ENCODE measurements at regions not wholly inside any gene's neighbourhood (a gene's known extent, or its start where the extent isn't known, plus 50 kb on each side); places are given as distances from the start of the nearest gene placed in this dataset.

- Histone ChIP-seq H3K27me3 (ENCODE audit: control insufficient read depth, insufficient read depth, low read length) (no peaks in the 10 kb centered on the region), H3K4me3 (ENCODE audit: low read depth, low read length) (no peak overlapping the region), H3K36me3 (ENCODE audit: control insufficient read depth, insufficient read depth, low read length) (no peaks in the 10 kb centered on the region)
- DNase-seq (ENCODE audit: low read depth) (no peak), FAIRE-seq (no peak)
- no peak for TF ChIP-seq CTCF (IDR thresholded peaks at IDR 0.05; ENCODE audit: insufficient read depth, low read length, severe bottlenecking)
Measured at GRCh38 chr4:173943547-173943946, 339.9 kb downstream of the FBXO8 start.

- no peak for DNase-seq (ENCODE audit: low read depth)
- H3K36me3 ChIP-seq (ENCODE audit: control insufficient read depth, insufficient read depth, low read length), result no peaks in the 10 kb centered on the region
- FAIRE-seq, result no peak
- no peaks in the 10 kb centered on the region for H3K27me3 ChIP-seq (ENCODE audit: control insufficient read depth, insufficient read depth, low read length)
- H3K4me3 ChIP-seq (ENCODE audit: low read depth, low read length), result no peak overlapping the region
- no peak for TF ChIP-seq CTCF (IDR thresholded peaks at IDR 0.05; ENCODE audit: insufficient read depth, low read length, severe bottlenecking)
Measured at GRCh38 chr4:173940146-173940545, 343.3 kb downstream of the FBXO8 start.

- no peak for TF ChIP-seq CTCF (IDR thresholded peaks at IDR 0.05; ENCODE audit: insufficient read depth, low read length, severe bottlenecking)
- H3K27me3 ChIP-seq (ENCODE audit: control insufficient read depth, insufficient read depth, low read length), result no peaks in the 10 kb centered on the region
- FAIRE-seq (no peak), DNase-seq (ENCODE audit: low read depth) (no peak)
- H3K4me3 ChIP-seq (ENCODE audit: low read depth, low read length), result no peak overlapping the region
- H3K36me3 ChIP-seq (ENCODE audit: control insufficient read depth, insufficient read depth, low read length), result no peaks in the 10 kb centered on the region
Measured at GRCh38 chr4:173937631-173938270, 345.7 kb downstream of the FBXO8 start.

- DNase-seq (ENCODE audit: low read depth) (no peak), FAIRE-seq (no peak)
- no peaks in the 10 kb centered on the region for H3K36me3 ChIP-seq (ENCODE audit: control insufficient read depth, insufficient read depth, low read length)
- TF ChIP-seq CTCF (IDR thresholded peaks at IDR 0.05; ENCODE audit: insufficient read depth, low read length, severe bottlenecking), result no peak
- H3K4me3 ChIP-seq (ENCODE audit: low read depth, low read length), result no peak overlapping the region
- H3K27me3 ChIP-seq (ENCODE audit: control insufficient read depth, insufficient read depth, low read length), result no peaks in the 10 kb centered on the region
Measured at GRCh38 chr4:173936861-173937260, 346.6 kb downstream of the FBXO8 start.

- Histone ChIP-seq H3K4me3 (ENCODE audit: low read depth, low read length) (no peak overlapping the region), H3K36me3 (ENCODE audit: control insufficient read depth, insufficient read depth, low read length) (no peaks in the 10 kb centered on the region), H3K27me3 (ENCODE audit: control insufficient read depth, insufficient read depth, low read length) (no peaks in the 10 kb centered on the region)
- no peak for TF ChIP-seq CTCF (IDR thresholded peaks at IDR 0.05; ENCODE audit: insufficient read depth, low read length, severe bottlenecking)
- DNase-seq (ENCODE audit: low read depth) (peak; percentile 32), FAIRE-seq (no peak)
Measured at GRCh38 chr4:173935622-173936405, 347.7 kb downstream of the FBXO8 start.

All from bronchial epithelial cell (primary cell).